ENCODE measurements at regions not wholly inside any gene's neighbourhood (a gene's known extent, or its start where the extent isn't known, plus 50 kb on each side); places are given as distances from the start of the nearest gene placed in this dataset.

DNA sequence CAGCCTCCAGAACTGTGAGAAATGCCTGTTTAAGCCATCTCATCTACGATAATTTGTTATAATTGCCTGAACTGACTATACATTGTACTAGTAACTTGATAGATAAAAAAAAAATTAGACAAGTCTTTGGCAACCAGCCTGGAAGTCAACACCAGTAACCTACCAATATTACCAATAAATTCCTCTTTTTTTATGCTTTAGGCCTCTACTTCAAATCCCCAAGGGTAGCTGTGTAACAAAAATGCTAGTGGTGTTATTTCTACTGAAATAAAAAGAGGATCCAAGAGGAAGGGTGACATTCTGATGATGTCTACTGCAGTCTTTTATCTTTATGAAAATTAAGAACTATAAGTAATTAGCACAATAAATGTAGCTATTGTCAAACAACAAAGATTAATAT is 151.7 kb upstream of the SAMSN1 start:
- no peaks in the 10 kb centered on the region for H3K27me3 Mint-ChIP-seq (ENCODE audit: unreplicated experiment)
- H3K4me1 Mint-ChIP-seq (ENCODE audit: low read depth, unreplicated experiment) = peaks cover 3% of the 10 kb centered on the region
- no peak overlapping the region for H3K27ac Mint-ChIP-seq (ENCODE audit: unreplicated experiment)
- H3K9me3 Mint-ChIP-seq (ENCODE audit: unreplicated experiment) = peaks cover 2% of the 10 kb centered on the region
- TF ChIP-seq, protein P1, sequence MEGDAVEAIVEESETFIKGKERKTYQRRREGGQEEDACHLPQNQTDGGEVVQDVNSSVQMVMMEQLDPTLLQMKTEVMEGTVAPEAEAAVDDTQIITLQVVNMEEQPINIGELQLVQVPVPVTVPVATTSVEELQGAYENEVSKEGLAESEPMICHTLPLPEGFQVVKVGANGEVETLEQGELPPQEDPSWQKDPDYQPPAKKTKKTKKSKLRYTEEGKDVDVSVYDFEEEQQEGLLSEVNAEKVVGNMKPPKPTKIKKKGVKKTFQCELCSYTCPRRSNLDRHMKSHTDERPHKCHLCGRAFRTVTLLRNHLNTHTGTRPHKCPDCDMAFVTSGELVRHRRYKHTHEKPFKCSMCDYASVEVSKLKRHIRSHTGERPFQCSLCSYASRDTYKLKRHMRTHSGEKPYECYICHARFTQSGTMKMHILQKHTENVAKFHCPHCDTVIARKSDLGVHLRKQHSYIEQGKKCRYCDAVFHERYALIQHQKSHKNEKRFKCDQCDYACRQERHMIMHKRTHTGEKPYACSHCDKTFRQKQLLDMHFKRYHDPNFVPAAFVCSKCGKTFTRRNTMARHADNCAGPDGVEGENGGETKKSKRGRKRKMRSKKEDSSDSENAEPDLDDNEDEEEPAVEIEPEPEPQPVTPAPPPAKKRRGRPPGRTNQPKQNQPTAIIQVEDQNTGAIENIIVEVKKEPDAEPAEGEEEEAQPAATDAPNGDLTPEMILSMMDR (IDR thresholded peaks at IDR 0.05; ENCODE audit: partially characterized antibody, unreplicated experiment) = no peak
- no peak overlapping the region for H3K4me3 Mint-ChIP-seq (ENCODE audit: unreplicated experiment)
- no peaks in the 10 kb centered on the region for H3K36me3 Mint-ChIP-seq (ENCODE audit: unreplicated experiment)
- DNase-seq = no peak

DNA sequence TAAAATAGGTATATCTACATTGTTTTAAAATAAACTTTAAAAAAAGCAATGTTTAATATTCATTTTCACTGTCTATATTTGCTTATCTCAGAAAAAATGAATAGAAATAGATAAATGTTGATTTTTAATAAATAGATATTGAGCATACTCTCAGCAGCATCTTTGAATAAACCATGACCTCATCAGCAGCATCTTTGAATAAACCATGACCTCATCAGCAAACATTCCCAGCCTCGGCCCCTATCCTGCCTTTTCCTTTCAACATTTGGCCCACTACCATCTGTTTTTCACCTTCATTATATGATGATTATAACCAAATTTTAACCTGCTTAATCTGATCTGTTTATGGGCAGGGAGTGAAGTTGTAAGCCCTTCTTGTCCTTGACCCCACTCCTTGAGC is 148.7 kb upstream of the SAMSN1 start:
- TF ChIP-seq, protein P1 (IDR thresholded peaks at IDR 0.05; ENCODE audit: partially characterized antibody, unreplicated experiment) = no peak
- peaks cover 13% of the 10 kb centered on the region for H3K4me1 Mint-ChIP-seq (ENCODE audit: low read depth, unreplicated experiment)
- no peak for DNase-seq
- H3K36me3 Mint-ChIP-seq (ENCODE audit: unreplicated experiment) = no peaks in the 10 kb centered on the region
- no peak overlapping the region for H3K4me3 Mint-ChIP-seq (ENCODE audit: unreplicated experiment)
- H3K9me3 Mint-ChIP-seq (ENCODE audit: unreplicated experiment) = peaks cover 2% of the 10 kb centered on the region
- H3K27me3 Mint-ChIP-seq (ENCODE audit: unreplicated experiment) = no peaks in the 10 kb centered on the region
- H3K27ac Mint-ChIP-seq (ENCODE audit: unreplicated experiment) = no peak overlapping the region

DNA sequence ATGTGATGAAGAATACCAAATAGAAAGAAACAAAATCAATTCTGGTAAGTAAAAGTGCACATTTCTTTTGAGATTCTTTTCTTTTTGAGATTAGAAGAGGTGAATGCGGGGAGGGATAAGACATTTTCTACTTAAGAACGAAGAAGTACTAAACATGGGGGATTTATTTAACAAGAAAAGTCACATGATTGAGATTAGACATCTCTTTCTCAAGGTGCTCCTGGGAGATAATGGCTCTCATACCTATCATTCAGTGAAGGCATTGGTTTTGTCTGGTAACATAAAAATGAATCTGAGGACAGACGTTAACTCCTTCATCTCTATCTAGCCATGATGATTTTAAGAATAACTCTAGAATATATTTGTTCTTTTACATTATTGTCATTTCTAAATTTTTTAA is 147.9 kb upstream of the SAMSN1 start:
- H3K4me1 Mint-ChIP-seq (ENCODE audit: low read depth, unreplicated experiment) = peaks cover 17% of the 10 kb centered on the region
- H3K9me3 Mint-ChIP-seq (ENCODE audit: unreplicated experiment) = peaks cover 2% of the 10 kb centered on the region
- no peak overlapping the region for H3K27ac Mint-ChIP-seq (ENCODE audit: unreplicated experiment)
- TF ChIP-seq, protein P1 (IDR thresholded peaks at IDR 0.05; ENCODE audit: partially characterized antibody, unreplicated experiment) = no peak
- H3K27me3 Mint-ChIP-seq (ENCODE audit: unreplicated experiment) = no peaks in the 10 kb centered on the region
- DNase-seq = no peak
- peaks cover 4% of the 10 kb centered on the region for H3K36me3 Mint-ChIP-seq (ENCODE audit: unreplicated experiment)
- H3K4me3 Mint-ChIP-seq (ENCODE audit: unreplicated experiment) = no peak overlapping the region

DNA sequence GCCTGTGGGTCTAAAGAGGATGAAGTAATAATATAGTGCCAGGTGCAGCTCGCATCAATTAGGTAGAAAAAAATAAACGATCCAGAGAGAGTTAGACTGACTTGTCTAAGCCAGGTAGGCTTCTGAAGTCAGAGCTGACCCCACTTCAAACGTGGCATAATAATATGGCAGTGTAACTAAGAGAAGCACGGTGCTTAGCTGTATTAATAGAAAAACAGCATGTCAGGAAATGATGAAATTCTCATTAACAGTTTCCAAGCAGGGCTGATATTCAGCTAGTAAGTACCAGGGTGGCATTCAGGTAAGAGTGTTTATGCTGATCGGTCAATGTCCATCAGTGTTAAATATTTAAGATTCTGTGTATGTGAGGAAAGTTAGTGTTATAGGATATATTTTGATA is 145.8 kb upstream of the SAMSN1 start:
- Mint-ChIP-seq H3K4me3 (ENCODE audit: unreplicated experiment) (no peak overlapping the region), H3K9me3 (ENCODE audit: unreplicated experiment) (peaks cover 2% of the 10 kb centered on the region), H3K27me3 (ENCODE audit: unreplicated experiment) (no peaks in the 10 kb centered on the region), H3K4me1 (ENCODE audit: low read depth, unreplicated experiment) (peaks cover 17% of the 10 kb centered on the region), H3K27ac (ENCODE audit: unreplicated experiment) (no peak overlapping the region), H3K36me3 (ENCODE audit: unreplicated experiment) (peaks cover 4% of the 10 kb centered on the region)
- TF ChIP-seq, protein P1 (IDR thresholded peaks at IDR 0.05; ENCODE audit: partially characterized antibody, unreplicated experiment) = no peak
- DNase-seq = no peak

DNA sequence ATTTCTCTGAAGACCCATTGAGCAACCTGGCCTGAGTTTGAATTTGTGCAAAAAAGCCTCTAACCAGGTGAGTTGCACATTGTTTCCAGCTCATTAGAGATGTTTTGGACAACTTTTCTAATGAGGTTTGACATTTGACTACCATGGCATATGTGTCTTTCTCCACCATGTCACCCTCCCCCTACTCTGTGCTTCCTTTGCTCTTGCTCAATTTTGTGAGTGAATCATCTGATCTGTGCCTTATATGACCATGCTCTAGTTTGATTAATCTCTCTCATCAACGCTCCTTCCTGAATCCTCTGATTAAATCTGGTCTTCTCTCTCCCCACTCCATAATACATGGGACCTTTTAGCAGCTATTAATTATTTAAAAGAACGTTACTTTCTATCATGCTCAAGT is 144.8 kb upstream of the SAMSN1 start:
- Mint-ChIP-seq H3K36me3 (ENCODE audit: unreplicated experiment) (peaks cover 4% of the 10 kb centered on the region), H3K27me3 (ENCODE audit: unreplicated experiment) (no peaks in the 10 kb centered on the region), H3K9me3 (ENCODE audit: unreplicated experiment) (peaks cover 2% of the 10 kb centered on the region), H3K4me1 (ENCODE audit: low read depth, unreplicated experiment) (peaks cover 17% of the 10 kb centered on the region), H3K27ac (ENCODE audit: unreplicated experiment) (no peak overlapping the region), H3K4me3 (ENCODE audit: unreplicated experiment) (no peak overlapping the region)
- TF ChIP-seq, protein P1 (IDR thresholded peaks at IDR 0.05; ENCODE audit: partially characterized antibody, unreplicated experiment) = no peak
- DNase-seq = no peak
